GM21529 (cell line): ENCODE measurements at regions not wholly inside any gene's neighbourhood (a gene's known extent, or its start where the extent isn't known, plus 50 kb on each side); places are given as distances from the start of the nearest gene placed in this dataset.

ENCODE experiments used
- ATAC-seq: cut with Tn5 transposase; IDR thresholded peaks from one replicate; pipeline ENCODE4 v1.9.1; 2021; ENCODE audit not compliant: unreplicated experiment

- no peak for ATAC-seq
These were observed 301.6 kb downstream of the NR2F1-AS1 start for GRCh38 chr5:93279296-93279963.

- ATAC-seq: no peak
These were observed 302.1 kb downstream of the NR2F1-AS1 start for GRCh38 chr5:93278896-93279295.

- no peak for ATAC-seq
These were observed 304.0 kb downstream of the NR2F1-AS1 start for GRCh38 chr5:93277051-93277450.

- no peak for ATAC-seq
These were observed 305.6 kb downstream of the NR2F1-AS1 start for GRCh38 chr5:93275376-93275775.

- no peak for ATAC-seq
These were observed 306.7 kb downstream of the NR2F1-AS1 start for GRCh38 chr5:93274291-93274690.

GRCh38 chr5:93273176-93273575, 307.8 kb downstream of the NR2F1-AS1 start:
- no peak for ATAC-seq

GRCh38 chr5:93272108-93272507, 308.9 kb downstream of the NR2F1-AS1 start:
- ATAC-seq: no peak

GRCh38 chr5:93267736-93268135, 313.3 kb downstream of the NR2F1-AS1 start:
- no peak for ATAC-seq

- no peak for ATAC-seq
These were observed 313.7 kb downstream of the NR2F1-AS1 start for GRCh38 chr5:93267276-93267675.

- ATAC-seq: no peak
These were observed 323.4 kb downstream of the NR2F1-AS1 start for GRCh38 chr5:93257616-93258015.

GRCh38 chr5:93255796-93256195, 325.2 kb downstream of the NR2F1-AS1 start:
- ATAC-seq: no peak

GRCh38 chr5:93252165-93252564, 328.9 kb downstream of the NR2F1-AS1 start:
- ATAC-seq: no peak

GRCh38 chr5:93251347-93251746, 329.7 kb downstream of the NR2F1-AS1 start:
- ATAC-seq: no peak

GRCh38 chr5:93250424-93250823, 330.6 kb downstream of the NR2F1-AS1 start:
- ATAC-seq: no peak

- no peak for ATAC-seq
These were observed 331.2 kb downstream of the NR2F1-AS1 start for GRCh38 chr5:93249651-93250289.

- no peak for ATAC-seq
These were observed 333.9 kb downstream of the NR2F1-AS1 start for GRCh38 chr5:93247105-93247504.

GRCh38 chr5:93246090-93246855, 334.7 kb downstream of the NR2F1-AS1 start:
- no peak for ATAC-seq

- no peak for ATAC-seq
These were observed 335.8 kb downstream of the NR2F1-AS1 start for GRCh38 chr5:93245226-93245625.

GRCh38 chr5:93243481-93243880, 337.5 kb downstream of the NR2F1-AS1 start:
- no peak for ATAC-seq

GRCh38 chr5:93240228-93240834, 340.7 kb downstream of the NR2F1-AS1 start:
- ATAC-seq: no peak

- ATAC-seq: no peak
These were observed 344.1 kb downstream of the NR2F1-AS1 start for GRCh38 chr5:93236807-93237421.
